PC-9 (cell line): ENCODE measurements at regions not wholly inside any gene's neighbourhood (a gene's known extent, or its start where the extent isn't known, plus 50 kb on each side); places are given as distances from the start of the nearest gene placed in this dataset.

ENCODE experiments used
- EZH2 ChIP-seq: fragments of 200-600 bp; sonication (generic); IDR thresholded peaks from 2 replicates; pipeline ENCODE4 v1.8.0; 2017; ENCODE audit warnings: antibody characterized with exemption, low read depth
- TF ChIP-seq, protein P1 (sequence below): fragments of 200-600 bp; sonication (generic); conservative IDR thresholded peaks from 2 replicates; pipeline ENCODE4 v1.6.1; 2017; ENCODE audit warnings: mixed run types, antibody characterized with exemption, mild to moderate bottlenecking, moderate library complexity

- TF ChIP-seq, protein P1, sequence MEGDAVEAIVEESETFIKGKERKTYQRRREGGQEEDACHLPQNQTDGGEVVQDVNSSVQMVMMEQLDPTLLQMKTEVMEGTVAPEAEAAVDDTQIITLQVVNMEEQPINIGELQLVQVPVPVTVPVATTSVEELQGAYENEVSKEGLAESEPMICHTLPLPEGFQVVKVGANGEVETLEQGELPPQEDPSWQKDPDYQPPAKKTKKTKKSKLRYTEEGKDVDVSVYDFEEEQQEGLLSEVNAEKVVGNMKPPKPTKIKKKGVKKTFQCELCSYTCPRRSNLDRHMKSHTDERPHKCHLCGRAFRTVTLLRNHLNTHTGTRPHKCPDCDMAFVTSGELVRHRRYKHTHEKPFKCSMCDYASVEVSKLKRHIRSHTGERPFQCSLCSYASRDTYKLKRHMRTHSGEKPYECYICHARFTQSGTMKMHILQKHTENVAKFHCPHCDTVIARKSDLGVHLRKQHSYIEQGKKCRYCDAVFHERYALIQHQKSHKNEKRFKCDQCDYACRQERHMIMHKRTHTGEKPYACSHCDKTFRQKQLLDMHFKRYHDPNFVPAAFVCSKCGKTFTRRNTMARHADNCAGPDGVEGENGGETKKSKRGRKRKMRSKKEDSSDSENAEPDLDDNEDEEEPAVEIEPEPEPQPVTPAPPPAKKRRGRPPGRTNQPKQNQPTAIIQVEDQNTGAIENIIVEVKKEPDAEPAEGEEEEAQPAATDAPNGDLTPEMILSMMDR = no peak
- TF ChIP-seq EZH2 = no peak
Observed at GRCh38 chr5:105726093-105726492, 1944.6 kb downstream of the EFNA5 start.
